Stimulated activated memory B cell treated with anti-CD40 and anti-IgM and Interleukin-4, amounts not matched to agents 10 μg/mL and 1 μg/mL and 100 μg/mL, for 72 hours (primary cell): ENCODE measurements at regions not wholly inside any gene's neighbourhood (a gene's known extent, or its start where the extent isn't known, plus 50 kb on each side); places are given as distances from the start of the nearest gene placed in this dataset.

ENCODE experiments used
- ATAC-seq: fragments of 150-1000 bp; cut with Tn5 transposase; 2 replicates; pipeline ENCODE4 v1.10.0; 2021
- H3K27ac Mint-ChIP-seq: one replicate; pipeline ENCODE4 v1.8.0; 2022; ENCODE audit warnings: mild to moderate bottlenecking, mixed read lengths
- H3K27me3 Mint-ChIP-seq: one replicate; pipeline ENCODE4 v1.8.0; 2022; ENCODE audit warnings: mixed read lengths
- H3K36me3 Mint-ChIP-seq: one replicate; pipeline ENCODE4 v1.8.0; 2022; ENCODE audit warnings: mixed read lengths
- H3K4me1 Mint-ChIP-seq: one replicate; pipeline ENCODE4 v1.8.0; 2022; ENCODE audit warnings: mixed read lengths
- H3K4me3 Mint-ChIP-seq: one replicate; pipeline ENCODE4 v1.8.0; 2022; ENCODE audit warnings: mild to moderate bottlenecking, moderate library complexity, mixed read lengths
- H3K9me3 Mint-ChIP-seq: one replicate; pipeline ENCODE4 v1.8.0; 2022; ENCODE audit warnings: mixed read lengths

DNA sequence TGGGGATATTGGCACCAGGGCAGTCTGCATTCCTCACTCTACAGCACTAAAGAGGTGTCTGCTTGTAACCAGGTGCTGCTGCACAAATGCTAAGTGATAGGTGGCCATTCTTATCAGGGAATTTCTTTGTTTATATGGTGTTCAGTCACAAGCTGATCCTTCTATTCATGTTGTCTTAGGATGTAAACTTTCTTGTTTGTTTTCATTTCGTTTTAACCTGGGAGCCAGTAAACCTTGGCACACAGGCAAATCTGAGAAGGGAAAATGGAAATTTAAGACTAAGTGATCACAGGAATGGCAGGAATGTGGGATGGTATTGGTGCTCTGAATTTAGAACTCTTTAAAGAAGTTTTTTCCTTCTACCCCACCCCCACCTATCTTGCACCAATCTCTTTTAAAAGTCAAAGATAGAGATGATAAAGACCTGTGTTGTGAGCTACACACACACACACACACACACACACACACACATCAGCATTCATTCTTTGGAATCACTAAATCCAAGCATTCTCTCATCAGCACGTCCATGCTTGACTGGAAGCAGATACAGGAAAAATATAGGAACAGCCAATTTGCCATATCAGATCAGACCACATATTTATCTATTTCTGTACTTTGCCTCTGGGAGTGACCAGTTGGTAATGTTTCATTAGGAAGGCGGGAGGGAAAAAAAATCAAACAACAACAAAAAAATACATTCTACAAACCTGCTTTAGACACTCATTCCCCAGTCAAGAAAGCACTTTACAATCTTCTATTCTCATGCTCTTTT lies 451.4 kb upstream of the ADGRL2 start:
- H3K4me1 Mint-ChIP-seq: no peaks in the 10 kb centered on the region
- no peak for ATAC-seq
- no peaks in the 10 kb centered on the region for H3K36me3 Mint-ChIP-seq
- H3K4me3 Mint-ChIP-seq: no peak overlapping the region
- H3K27ac Mint-ChIP-seq: no peak overlapping the region
- H3K9me3 Mint-ChIP-seq: no peaks in the 10 kb centered on the region
- H3K27me3 Mint-ChIP-seq: no peaks in the 10 kb centered on the region

DNA sequence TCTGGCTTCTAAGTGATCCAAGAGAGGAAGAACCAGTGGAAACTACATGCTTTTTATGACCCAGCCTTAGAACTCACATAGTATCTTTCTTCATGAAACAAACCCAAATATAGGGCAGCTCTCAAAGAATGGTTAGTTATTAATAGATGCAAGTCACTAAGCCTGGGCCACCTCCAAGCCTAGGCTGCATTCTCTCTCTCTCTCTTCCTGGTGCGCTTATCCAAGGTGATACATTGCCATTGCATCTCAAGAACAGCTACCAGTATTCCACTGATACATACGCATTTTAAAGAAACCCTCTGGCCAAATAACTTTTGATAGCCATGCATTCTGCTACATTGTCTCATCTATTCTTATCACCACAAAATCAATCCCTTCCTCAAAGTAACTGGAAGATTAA lies 455.6 kb upstream of the ADGRL2 start:
- Mint-ChIP-seq H3K27ac (no peak overlapping the region), H3K9me3 (no peaks in the 10 kb centered on the region), H3K36me3 (no peaks in the 10 kb centered on the region), H3K27me3 (no peaks in the 10 kb centered on the region), H3K4me3 (no peak overlapping the region), H3K4me1 (no peaks in the 10 kb centered on the region)
- no peak for ATAC-seq

DNA sequence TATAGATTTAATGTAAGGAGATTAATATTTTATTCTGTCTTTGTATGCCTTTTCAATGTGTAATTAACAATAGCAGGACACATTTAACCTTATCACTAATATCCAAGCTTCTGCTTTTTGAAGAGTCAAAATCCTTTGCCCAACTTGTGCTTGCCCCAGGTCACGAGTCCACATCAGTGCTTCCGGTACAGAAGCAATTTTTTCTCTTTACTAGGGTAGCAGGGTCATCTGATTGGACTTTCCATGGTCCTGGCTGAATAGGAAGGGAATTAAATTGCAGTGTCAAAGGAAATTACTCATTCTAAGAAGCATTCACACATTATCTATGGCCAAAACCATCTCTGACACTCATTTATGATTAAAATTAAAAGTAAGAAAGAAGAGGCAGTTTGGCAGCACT lies 460.5 kb upstream of the ADGRL2 start:
- Mint-ChIP-seq H3K9me3 (no peaks in the 10 kb centered on the region), H3K27me3 (no peaks in the 10 kb centered on the region), H3K4me1 (no peaks in the 10 kb centered on the region), H3K36me3 (no peaks in the 10 kb centered on the region), H3K27ac (no peak overlapping the region), H3K4me3 (no peak overlapping the region)
- no peak for ATAC-seq

DNA sequence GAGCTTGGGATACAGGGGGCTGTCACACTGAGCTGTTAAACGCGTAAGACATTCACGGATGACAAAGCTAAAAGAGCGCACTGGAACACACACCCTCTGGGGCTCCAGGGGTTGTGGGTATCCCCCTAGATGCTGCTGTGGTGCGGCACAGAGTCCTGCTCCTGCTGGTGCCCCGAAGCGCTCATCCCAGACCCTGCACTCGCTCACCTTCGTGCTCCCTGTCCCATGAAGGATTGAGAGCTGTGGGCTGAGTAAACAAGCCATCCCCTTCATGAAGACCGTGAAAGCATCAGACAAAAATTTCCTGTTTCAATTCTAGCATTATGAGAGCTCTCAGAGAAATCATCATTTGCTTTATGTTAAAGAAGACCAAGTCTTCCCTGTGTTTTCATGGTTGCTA lies 463.5 kb upstream of the ADGRL2 start:
- no peak for ATAC-seq
- Mint-ChIP-seq H3K4me1 (no peaks in the 10 kb centered on the region), H3K27ac (no peak overlapping the region), H3K4me3 (no peak overlapping the region), H3K36me3 (no peaks in the 10 kb centered on the region), H3K9me3 (no peaks in the 10 kb centered on the region), H3K27me3 (no peaks in the 10 kb centered on the region)

DNA sequence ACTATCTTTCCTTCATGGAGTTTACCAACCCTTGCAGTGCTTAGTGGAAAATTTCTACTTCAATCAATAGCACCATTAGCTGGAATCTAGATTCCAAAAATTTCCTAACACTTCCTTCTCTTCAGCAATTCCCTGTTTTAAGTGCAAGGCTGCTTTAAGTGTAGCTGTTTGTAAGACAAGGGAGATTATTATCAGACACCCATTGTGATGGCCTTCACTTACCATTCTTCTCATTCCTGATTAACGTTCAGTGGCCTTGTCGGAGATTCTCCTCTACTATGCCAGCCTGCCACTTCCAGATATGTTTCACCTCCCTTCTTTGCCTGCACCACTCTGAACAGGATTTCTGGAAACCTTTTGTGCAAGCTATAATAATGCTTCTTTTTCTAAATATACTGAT lies 464.9 kb upstream of the ADGRL2 start:
- no peak overlapping the region for H3K4me3 Mint-ChIP-seq
- no peak for ATAC-seq
- H3K27ac Mint-ChIP-seq: no peak overlapping the region
- H3K4me1 Mint-ChIP-seq: no peaks in the 10 kb centered on the region
- H3K9me3 Mint-ChIP-seq: no peaks in the 10 kb centered on the region
- no peaks in the 10 kb centered on the region for H3K27me3 Mint-ChIP-seq
- H3K36me3 Mint-ChIP-seq: no peaks in the 10 kb centered on the region

DNA sequence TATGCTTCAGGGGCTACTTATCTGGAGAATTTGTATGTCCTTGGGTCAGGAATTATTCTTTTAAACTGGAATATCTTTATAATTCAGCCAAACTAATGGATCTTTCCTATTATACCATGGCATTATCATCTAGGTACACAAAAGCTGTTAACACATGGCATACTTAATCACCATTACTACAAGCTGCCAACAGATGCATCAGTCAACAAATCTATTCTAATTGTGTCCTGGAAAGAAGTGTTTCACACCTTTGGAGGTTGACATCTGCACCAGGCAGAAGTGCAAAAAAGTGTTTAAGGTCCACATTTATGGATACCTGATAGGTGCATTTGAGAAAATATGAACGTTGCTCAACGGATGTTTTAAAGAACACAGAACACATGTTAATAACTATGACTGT lies 470.2 kb upstream of the ADGRL2 start:
- Mint-ChIP-seq H3K4me3 (no peak overlapping the region), H3K27me3 (no peaks in the 10 kb centered on the region), H3K9me3 (no peaks in the 10 kb centered on the region), H3K36me3 (no peaks in the 10 kb centered on the region), H3K4me1 (no peaks in the 10 kb centered on the region), H3K27ac (no peak overlapping the region)
- ATAC-seq: no peak

DNA sequence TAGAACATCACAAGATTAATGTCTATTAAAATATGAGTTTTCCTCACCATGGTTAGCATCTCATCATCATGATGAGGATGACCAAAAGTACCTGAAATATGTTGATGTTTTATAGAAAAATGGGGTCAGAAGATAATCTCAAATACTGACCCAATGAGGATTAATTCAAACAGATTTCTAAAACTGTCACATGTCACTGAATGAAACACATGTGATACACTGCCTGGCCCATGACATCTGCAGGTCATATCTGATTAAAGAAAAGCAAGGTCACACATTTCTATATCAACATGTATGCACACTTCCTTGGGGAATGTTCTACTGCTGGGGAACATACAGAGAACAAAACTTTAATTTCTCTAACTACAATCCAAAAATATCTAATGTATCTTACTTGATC lies 470.6 kb upstream of the ADGRL2 start:
- no peaks in the 10 kb centered on the region for H3K36me3 Mint-ChIP-seq
- no peak overlapping the region for H3K4me3 Mint-ChIP-seq
- ATAC-seq: no peak
- H3K27me3 Mint-ChIP-seq: no peaks in the 10 kb centered on the region
- H3K9me3 Mint-ChIP-seq: no peaks in the 10 kb centered on the region
- H3K27ac Mint-ChIP-seq: no peak overlapping the region
- no peaks in the 10 kb centered on the region for H3K4me1 Mint-ChIP-seq

DNA sequence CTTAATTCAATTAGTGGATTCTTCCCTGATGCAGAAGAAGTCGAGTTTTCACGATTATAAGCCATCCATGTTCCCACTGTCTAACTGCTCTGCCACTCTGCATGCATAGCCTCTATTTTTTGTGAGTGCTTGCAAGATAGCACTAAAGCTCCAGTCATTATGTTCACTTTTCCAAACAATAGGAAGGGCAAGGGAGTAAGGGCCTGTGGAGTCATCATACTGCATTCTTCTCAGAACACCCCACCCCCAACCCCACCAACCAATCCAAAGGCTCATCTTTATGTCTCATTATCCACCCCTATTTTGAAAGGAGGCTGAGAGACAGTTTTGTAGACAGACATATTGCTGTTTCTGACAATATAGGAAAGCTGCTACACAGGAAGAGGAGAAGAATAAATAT lies 471.7 kb upstream of the ADGRL2 start:
- H3K27me3 Mint-ChIP-seq: no peaks in the 10 kb centered on the region
- no peak overlapping the region for H3K27ac Mint-ChIP-seq
- H3K4me1 Mint-ChIP-seq: no peaks in the 10 kb centered on the region
- no peaks in the 10 kb centered on the region for H3K9me3 Mint-ChIP-seq
- ATAC-seq: no peak
- no peak overlapping the region for H3K4me3 Mint-ChIP-seq
- H3K36me3 Mint-ChIP-seq: no peaks in the 10 kb centered on the region

DNA sequence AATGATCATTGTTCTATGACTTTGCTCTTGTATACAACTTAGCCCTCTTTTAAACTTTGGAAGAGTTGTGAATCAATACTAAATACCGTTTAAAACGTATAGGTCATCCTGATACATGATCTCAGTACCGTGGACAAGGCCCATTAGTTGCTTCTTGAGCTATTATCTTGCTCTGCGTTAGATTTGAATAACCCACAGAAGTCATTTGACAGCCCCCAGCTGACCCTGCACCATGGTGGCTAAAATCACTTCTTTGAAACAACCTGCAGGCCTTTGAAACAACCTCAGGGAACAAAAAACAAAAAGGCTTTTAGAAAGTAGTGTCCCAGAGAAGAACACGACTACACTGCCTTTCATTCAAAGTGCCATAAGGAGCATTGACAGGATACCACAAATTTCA lies 473.0 kb upstream of the ADGRL2 start:
- Mint-ChIP-seq H3K36me3 (no peaks in the 10 kb centered on the region), H3K4me1 (no peaks in the 10 kb centered on the region), H3K27me3 (no peaks in the 10 kb centered on the region), H3K27ac (no peak overlapping the region), H3K4me3 (no peak overlapping the region), H3K9me3 (no peaks in the 10 kb centered on the region)
- ATAC-seq: no peak

DNA sequence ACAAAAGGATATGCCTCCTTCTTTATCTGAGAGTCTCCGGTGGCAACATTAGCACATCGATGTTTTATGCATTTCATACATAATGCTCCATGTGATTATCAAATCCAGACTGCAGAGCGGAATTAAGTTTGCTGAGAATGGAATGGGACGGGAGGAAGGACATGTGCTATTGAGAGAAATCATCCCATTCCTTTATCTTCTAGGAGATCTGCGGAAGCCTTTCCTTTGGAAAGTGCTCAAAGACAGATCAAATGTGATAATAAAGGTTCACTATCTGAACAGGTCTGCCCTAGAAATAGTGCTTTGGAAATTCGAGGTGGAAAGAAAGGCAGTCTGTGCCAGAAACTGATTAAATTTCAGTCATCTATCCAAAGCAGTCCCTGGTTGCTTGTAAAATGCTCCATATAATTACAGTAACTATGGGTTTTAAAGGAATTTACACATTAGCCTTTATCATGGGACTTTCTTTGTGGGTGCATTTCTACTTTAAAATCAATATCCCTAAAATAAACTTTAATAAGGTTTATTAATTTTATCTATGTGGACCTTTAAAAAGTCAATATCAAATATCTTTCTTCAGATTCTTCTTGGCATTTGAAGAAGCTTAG lies 473.5 kb upstream of the ADGRL2 start:
- Mint-ChIP-seq H3K27ac (no peak overlapping the region), H3K27me3 (no peaks in the 10 kb centered on the region), H3K4me1 (no peaks in the 10 kb centered on the region), H3K36me3 (no peaks in the 10 kb centered on the region), H3K4me3 (no peak overlapping the region), H3K9me3 (no peaks in the 10 kb centered on the region)
- no peak for ATAC-seq

DNA sequence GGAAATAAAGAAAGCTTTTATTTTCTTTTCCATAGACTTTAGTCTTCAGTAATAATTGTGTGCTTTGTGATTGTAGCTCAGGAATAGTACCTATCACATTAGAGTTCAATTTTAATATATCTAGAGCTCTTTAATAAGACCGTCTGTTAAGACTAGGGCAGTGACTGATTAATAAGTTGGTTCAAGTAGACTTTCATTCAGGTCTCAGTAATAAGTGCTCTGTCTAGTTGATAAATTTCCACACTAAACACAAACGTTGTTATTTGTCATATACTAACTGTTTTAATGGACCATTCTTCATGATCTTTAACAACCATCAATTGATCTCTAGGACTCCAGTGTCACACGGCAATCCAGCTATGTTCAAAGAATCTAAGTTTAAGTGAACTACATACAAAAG lies 474.5 kb upstream of the ADGRL2 start:
- Mint-ChIP-seq H3K36me3 (no peaks in the 10 kb centered on the region), H3K4me3 (no peak overlapping the region), H3K4me1 (no peaks in the 10 kb centered on the region), H3K27ac (no peak overlapping the region), H3K9me3 (no peaks in the 10 kb centered on the region), H3K27me3 (no peaks in the 10 kb centered on the region)
- no peak for ATAC-seq

DNA sequence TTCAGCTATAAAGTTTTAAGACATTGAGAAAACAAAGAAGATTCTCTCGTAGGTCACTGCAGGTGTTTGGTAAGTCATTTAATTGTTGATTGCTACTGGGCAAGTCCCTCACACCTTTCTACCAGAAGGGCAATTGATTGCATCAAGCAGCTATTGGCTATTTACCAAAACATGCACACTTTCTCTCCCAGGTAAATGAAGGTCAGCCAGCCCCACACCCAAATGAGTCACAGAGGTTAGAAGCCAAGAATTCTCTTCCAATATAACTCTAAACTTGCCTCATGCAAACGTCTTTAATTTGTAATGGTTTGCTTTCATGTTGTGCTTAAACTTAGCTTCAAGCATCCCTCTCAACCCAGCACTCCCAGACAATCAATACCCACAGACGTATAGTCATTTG lies 475.3 kb upstream of the ADGRL2 start:
- Mint-ChIP-seq H3K36me3 (no peaks in the 10 kb centered on the region), H3K27me3 (no peaks in the 10 kb centered on the region), H3K9me3 (no peaks in the 10 kb centered on the region), H3K4me1 (no peaks in the 10 kb centered on the region), H3K4me3 (no peak overlapping the region), H3K27ac (no peak overlapping the region)
- ATAC-seq: no peak

DNA sequence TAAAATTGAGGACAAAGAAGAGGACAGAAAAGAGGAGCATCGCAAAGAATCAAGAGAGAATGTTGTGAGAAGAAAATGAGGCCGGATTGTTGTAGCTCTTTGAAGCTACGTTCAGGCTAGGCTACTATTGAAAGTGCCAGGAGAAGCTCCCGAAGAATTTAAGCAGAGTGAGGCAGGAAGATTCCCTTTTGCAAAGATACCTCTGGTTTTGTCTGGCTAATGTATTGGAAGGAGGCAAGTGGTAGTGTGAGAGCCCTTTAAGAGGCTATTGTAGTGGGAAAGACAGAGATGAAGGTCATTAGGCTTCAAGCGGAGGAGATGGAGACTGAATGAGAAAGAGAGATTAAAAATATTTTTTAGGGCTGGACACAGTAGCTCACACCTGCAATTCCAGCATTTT lies 476.9 kb upstream of the ADGRL2 start:
- ATAC-seq: no peak
- Mint-ChIP-seq H3K27me3 (no peaks in the 10 kb centered on the region), H3K36me3 (no peaks in the 10 kb centered on the region), H3K4me3 (no peak overlapping the region), H3K4me1 (no peaks in the 10 kb centered on the region), H3K27ac (no peak overlapping the region), H3K9me3 (no peaks in the 10 kb centered on the region)

DNA sequence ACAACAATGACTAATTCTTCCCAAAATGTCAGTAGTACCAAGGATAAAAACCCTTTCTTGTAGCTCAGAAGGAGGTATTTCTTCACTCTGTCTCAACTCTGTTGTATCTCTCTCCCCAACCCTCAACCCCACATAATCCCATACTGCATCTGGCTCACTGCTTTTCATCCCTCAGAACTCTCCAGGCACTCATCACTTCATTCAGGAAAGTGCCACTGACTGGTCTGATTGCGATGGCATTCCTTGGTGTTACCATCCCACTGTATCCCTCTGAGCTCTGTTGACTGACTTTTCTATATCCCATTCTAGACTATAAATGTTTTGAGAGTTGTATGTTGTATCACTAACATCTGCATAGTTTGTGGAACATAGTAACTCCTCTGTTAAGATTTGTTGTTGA lies 483.5 kb upstream of the ADGRL2 start:
- Mint-ChIP-seq H3K4me1 (no peaks in the 10 kb centered on the region), H3K27ac (no peak overlapping the region)
- ATAC-seq: no peak

DNA sequence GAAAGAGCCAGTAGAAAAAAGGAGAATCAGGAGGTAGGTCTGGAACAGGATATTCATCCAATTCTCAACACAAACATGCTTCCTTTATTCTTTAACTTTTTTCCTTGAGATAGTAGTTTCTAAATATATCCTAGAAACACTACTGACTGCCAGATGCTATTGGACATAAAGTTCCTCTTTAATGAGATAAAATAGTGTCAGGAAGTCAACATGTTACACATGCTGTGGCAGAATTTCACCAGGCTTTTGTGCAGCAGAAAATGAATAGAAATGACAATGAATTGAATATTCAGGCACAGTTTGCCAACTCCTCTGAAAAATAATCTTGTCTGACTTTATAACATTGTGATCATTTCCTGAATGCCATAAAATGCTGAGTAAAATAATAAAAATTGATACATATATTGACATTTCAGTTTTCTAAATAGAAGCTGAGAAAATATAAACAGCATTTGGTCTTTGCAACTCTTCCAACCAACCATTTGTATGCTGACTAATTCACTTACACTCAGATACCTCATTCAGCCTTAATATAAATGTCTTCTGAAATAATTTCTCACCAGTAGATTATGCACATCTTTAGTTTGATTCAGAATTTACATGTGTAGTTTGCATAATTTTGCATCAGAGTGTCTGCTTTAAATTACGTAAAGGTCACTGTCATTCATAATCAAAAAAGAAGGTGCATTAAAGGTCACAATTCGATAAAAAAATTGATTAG lies 486.1 kb upstream of the ADGRL2 start:
- H3K9me3 Mint-ChIP-seq: no peaks in the 10 kb centered on the region
- H3K4me1 Mint-ChIP-seq: no peaks in the 10 kb centered on the region
- no peaks in the 10 kb centered on the region for H3K27me3 Mint-ChIP-seq
- no peak for ATAC-seq
- no peak overlapping the region for H3K4me3 Mint-ChIP-seq
- H3K36me3 Mint-ChIP-seq: no peaks in the 10 kb centered on the region
- no peak overlapping the region for H3K27ac Mint-ChIP-seq

More for the DNA sequence above, 483.5 kb upstream of the ADGRL2 start:
- no peaks in the 10 kb centered on the region for H3K9me3 Mint-ChIP-seq
- H3K27me3 Mint-ChIP-seq: no peaks in the 10 kb centered on the region
- no peak overlapping the region for H3K4me3 Mint-ChIP-seq
- H3K36me3 Mint-ChIP-seq: no peaks in the 10 kb centered on the region

DNA sequence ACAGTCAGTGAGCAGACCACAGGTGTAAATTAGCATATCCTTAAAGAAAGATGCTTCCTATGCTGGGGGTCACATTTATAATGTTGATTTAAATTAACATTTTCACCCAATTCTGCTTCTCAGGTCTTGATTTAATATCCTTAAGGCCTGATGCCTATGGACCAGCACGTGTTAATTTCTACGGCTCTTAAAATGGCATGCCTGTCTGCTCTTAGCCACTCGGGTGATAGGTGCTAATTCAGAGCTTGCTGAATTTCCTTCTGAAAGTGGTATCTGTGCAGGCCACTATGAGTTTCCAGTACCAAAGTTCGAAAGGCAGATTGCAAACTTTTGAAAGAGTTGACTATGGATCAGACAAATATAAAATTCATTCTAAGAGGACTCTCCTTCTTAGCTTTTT lies 487.4 kb upstream of the ADGRL2 start:
- Mint-ChIP-seq H3K27me3 (no peaks in the 10 kb centered on the region), H3K36me3 (no peaks in the 10 kb centered on the region), H3K4me1 (no peaks in the 10 kb centered on the region), H3K9me3 (no peaks in the 10 kb centered on the region), H3K4me3 (no peak overlapping the region), H3K27ac (no peak overlapping the region)
- no peak for ATAC-seq
